GM18858 (cell line): ENCODE measurements at regions not wholly inside any gene's neighbourhood (a gene's known extent, or its start where the extent isn't known, plus 50 kb on each side); places are given as distances from the start of the nearest gene placed in this dataset.

Experiments
- ATAC-seq: cut with Tn5 transposase; IDR thresholded peaks from one replicate; pipeline ENCODE4 v1.9.1; 2021; ENCODE audit not compliant: unreplicated experiment

DNA sequence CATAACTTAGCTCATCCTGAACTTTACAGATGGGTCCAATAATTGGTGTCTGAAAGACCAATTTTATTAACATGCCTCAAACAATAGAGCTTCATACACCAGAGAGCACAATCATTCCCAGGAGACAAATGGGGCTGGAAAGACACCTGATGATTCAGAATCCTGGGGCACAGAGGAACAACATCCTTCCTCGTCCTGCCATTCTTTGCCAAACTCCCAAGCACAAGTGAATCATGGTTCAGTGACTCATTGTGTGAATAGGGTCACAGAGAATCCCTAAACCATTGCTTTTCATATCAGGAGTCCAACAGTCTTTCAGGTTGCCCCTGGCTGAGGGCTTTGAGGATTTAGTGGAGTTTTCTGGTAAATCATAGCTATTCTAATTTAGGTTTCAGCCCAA lies 266.4 kb upstream of the BMP2 start:
- no peak for ATAC-seq

DNA sequence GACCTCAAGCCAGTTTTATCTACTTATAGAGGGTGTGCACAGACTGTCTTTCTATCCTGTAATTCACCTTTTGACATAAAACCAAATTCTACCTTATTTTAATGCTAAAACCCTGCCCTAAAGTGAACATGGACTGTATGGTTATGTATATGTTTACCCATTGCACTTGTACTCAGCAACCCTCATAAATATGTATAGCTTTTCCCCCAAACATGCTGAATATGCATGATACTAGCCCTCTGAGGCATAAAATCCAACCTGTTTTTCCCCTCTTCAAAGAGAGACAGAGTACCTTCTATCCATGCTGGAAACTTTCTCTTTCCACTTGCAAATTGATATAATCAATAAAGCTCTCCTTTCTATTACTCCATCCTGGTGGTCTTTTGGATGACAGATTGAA lies 267.9 kb upstream of the BMP2 start:
- no peak for ATAC-seq

- no peak for ATAC-seq
These were observed 270.6 kb upstream of the BMP2 start for GRCh38 chr20:6496874-6497273.

- ATAC-seq, result no peak
These were observed 271.6 kb upstream of the BMP2 start for GRCh38 chr20:6495907-6496306.

GRCh38 chr20:6492271-6493055 lies 275.0 kb upstream of the BMP2 start:
- no peak for ATAC-seq

DNA sequence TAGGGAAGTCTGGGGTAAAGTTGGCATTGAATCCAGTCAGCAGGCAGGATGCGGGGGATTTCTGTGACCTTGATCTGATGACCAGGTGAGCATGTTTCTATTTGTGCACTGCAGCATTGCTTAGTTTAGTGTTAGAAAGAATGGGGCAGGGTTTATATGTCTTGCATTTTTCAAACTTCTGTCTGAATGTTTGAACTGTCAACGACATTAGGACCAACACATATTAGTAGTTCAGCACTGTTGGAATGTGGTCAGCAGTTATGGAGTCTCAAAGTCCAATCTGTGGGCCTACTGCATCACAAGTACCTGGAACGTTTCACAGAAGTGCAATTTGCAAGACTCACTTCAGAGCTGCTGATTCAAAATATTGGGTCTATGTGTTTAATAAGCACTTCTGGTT lies 276.6 kb upstream of the BMP2 start:
- ATAC-seq, result no peak

DNA sequence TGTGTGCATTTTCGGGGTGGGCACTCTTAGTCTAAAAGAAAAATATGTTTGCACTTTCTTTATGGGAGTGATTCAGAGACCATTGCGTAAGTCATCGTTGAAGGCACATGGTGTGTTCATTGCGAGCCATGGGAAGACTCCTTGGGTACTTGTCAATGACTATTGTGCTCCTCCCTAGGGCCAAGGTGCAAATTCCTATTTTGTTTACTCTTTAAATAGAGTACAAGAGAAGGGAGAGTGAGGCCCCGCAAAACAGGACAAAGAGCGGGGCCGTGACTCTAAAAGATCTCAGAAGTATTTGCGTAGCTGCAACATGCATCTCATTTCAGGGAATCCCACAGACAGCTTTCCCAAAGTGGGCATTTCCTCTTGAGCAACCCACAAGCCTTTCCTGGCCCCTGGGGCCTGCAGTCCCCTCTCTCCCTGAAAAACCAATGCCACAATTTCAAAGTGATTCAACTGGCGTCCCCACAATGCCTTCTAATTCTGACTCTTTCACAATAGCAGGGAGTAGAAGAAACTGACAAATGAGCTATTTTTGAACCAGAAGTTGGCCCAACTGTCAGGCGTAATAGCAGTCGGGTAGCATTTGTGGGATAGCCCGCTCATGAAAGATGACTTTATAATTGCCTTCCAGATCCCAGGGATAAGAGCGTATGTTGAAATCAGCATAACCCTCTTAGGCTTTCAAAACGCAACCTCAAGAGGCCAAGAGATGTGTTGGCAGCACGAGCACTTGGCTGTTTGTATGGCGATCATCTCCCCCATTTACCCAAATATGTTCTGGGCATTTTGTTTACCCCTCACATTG lies 277.9 kb upstream of the BMP2 start:
- ATAC-seq, result no peak

GRCh38 chr20:6485351-6485750 lies 282.1 kb upstream of the BMP2 start:
- ATAC-seq, result no peak

GRCh38 chr20:6483727-6484126 lies 283.8 kb upstream of the BMP2 start:
- no peak for ATAC-seq

DNA sequence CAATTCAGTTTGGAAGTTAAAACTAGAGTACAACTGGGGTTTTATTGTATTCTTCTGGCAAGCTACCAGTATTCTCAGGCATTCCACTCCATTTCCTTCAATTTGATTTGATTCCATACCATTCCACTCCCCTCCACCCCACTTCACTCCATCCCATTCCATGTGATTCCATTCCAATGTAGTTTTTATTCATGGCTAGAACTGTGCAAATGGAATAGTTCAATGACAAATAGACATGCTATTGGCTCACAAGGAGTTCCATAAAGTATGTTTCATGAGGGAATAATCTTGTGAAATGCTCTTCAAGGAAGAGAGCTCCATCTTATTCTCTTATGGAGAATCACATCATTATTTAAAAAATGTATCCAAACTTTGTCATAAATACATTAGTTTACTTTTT lies 285.0 kb upstream of the BMP2 start:
- no peak for ATAC-seq

GRCh38 chr20:6480328-6481200 lies 286.9 kb upstream of the BMP2 start:
- ATAC-seq, result no peak

DNA sequence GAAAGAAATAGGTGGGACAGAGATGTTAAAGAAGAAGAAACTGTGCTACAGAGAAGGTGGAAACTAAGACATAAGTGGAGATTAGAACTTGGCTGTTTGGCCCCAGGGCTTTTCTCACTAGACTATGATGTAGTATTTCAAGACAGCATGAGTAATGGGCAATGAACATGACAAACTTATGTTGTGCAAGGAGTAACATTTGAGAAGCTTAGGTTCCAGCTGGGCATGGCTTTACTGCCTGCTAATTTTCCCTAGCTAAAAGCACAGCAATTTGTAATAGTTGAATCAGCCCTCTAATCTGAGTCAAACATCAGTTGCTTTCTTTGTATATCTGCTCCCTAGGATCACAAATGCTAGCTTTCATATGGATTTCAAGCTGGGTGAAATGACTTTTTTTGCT lies 294.3 kb upstream of the BMP2 start:
- no peak for ATAC-seq

DNA sequence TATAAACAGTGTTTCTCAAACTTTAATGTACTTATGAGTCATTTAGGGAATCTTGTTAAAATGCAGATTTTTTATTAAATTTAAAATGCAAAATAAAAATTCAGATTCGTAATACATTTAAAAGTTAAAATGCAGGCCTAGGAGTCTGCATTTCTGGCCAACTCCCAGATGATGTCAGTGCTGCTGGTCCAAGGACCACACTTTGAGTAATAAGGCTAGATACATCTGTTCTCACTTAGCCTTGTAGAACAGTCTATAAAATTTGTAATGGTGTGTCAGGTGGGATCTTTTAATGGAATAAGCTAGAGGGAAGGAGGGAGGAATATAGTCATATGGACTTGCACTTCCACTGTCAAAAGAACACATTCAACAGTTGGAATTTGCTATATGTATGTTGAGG lies 295.6 kb upstream of the BMP2 start:
- ATAC-seq, result no peak

DNA sequence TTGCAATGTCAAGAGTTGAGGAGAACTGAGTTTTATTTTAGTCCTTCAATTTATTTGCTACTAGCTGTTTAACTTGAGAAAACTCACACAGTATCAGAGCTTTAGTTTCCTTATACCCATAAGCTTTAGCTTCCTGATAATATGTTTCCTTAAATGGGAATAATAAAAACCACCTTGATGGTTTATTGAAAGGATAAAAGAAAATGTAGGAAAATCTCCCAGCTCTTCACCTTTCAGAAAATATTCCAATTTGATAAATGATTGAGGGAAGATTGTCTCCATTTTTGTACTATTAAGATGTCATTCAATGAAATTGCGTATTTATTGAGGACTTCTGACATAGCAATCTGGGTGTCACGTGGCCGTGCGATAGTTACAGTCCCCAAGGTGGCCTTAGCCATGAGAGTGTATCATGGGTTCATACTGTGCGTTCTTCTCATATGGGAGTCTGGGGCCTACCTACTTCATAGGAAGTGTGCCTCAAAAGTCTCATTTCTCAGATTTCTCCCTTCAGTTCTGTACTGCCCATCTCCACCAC lies 296.3 kb upstream of the BMP2 start:
- no peak for ATAC-seq

DNA sequence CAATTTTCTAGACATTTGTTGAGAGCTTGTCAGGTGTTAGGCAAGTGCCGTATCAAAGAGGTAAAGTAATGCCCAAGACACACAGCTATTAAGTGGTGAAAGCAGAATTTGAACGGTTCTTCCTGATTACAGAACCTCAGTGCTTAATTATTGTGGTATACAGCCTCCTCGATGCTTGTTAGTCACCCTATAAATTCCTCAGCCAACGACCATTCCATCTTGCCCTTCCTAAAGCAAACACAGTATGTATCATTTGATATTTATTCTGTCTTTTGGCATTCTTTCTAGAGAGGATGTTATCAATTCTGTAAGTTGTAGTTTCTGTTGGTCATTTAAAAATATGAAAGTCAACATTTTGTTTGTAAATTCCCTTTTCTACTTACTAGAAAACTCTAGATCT lies 297.8 kb upstream of the BMP2 start:
- no peak for ATAC-seq

DNA sequence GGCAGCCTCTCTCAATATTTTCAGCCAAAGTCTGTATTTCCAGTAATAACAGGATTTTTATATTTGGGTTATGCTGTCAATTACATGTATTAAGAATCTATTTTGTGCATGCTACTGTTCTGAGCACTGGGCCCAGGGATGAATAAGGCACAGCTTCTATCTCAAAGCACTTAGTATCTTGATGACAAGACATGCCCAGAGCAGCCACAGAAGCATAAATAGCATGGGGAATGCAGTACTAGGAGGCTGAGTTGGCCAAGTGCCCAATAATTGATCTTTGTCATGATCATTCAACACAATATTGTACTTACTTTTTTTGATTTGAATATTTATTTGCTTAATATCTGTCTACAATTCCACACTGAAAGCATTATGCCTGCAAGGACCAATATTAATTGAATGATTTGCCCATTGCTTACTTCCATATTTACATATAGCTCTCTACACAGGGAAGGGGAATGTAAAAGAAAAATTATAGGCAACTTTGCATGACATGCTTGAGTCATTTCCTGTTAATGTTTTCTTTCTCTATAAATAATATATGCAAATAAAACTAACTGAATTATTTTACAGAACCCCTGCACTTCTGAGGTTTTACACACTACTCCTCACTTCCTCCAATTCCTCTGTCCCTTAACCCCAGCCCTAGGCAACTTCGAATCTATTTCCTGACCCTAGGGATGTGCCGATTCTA lies 298.9 kb upstream of the BMP2 start:
- no peak for ATAC-seq

DNA sequence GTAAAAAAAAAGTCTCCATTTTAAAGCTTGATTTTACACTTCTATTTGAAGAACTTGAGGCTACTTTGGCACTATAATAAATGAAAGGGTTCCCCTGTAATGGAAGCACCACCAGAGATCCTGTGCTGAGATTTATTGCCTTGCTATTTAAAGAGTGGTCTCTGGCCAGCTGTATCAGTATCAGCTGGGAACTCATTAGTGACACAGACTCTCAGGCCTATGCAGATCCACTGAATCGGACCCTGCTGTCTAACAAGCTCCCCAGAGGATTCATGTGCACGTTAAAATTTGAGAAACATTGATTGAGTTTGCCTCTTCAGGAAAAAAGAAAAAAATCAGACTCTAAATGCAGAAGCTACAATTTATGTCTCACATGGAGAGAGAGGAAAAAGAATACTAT lies 299.9 kb upstream of the BMP2 start:
- ATAC-seq, result no peak

- no peak for ATAC-seq
These were observed 301.2 kb upstream of the BMP2 start for GRCh38 chr20:6466075-6466810.

DNA sequence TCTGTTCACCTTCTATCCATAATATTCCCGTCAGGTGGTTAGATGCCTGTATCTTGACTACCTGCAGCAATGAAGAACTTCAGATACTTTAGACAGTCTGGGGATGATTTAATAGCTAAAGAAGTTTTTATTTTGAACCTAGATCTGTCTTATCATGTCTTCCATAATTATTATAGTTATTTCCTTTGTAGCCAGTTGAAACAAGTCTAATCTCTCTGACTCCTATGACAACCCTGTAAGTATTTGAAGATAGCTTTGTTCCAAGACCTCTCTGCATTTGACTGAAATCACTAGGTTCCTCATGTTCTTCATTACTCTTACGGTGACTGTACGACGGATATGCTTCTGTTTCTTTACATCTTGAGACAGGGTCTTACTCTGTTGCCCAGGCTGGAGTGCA lies 316.6 kb upstream of the BMP2 start:
- no peak for ATAC-seq

- ATAC-seq, result no peak
These were observed 317.6 kb upstream of the FERMT1 start for GRCh38 chr20:6440443-6440799.
